SIG-M5 treated with dmso at 0.1 percent for 504 hours (cell line): ENCODE measurements at regions not wholly inside any gene's neighbourhood (a gene's known extent, or its start where the extent isn't known, plus 50 kb on each side); places are given as distances from the start of the nearest gene placed in this dataset.

ENCODE experiments used
- DNase-seq: peaks from one replicate; lab custom pipeline; 2025; ENCODE audit not compliant: unreplicated experiment; lab: John Stamatoyannopoulos, UW

GRCh38 chr5:136425921-136426320, 60.6 kb upstream of the TRPC7 start:
- DNase-seq: no peak

GRCh38 chr5:136424835-136425584, 59.7 kb upstream of the TRPC7 start:
- peak; percentile 45 for DNase-seq

GRCh38 chr5:136423944-136424606, 58.7 kb upstream of the TRPC7 start:
- DNase-seq: no peak

GRCh38 chr5:136420168-136420898, 55.0 kb upstream of the TRPC7 start:
- DNase-seq: no peak

GRCh38 chr5:136418301-136418700, 53.0 kb upstream of the TRPC7 start:
- DNase-seq: no peak
